Bronchial epithelial cell (primary cell): ENCODE measurements at regions not wholly inside any gene's neighbourhood (a gene's known extent, or its start where the extent isn't known, plus 50 kb on each side); places are given as distances from the start of the nearest gene placed in this dataset.
"Not testable (repeated sequence)": the region's sequence is repeated elsewhere in the genome, so short reads cannot be mapped to it uniquely, and the experiment has no call there.

Experiments
- DNase-seq: peaks from one replicate; pipeline ENCODE4 v3.0.0-alpha.2; 2010; ENCODE audit warnings: low read depth
- FAIRE-seq: peaks from 2 replicates; lab custom pipeline; 2011; peaks lifted over from hg19 to GRCh38; lab: Jason Lieb, UNC
- H3K27me3 ChIP-seq: 2 replicates; pipeline ENCODE4 v1.5.1; 2011; ENCODE audit warnings: low read length; ENCODE audit not compliant: control insufficient read depth, insufficient read depth
- H3K36me3 ChIP-seq: 2 replicates; pipeline ENCODE4 v1.5.1; 2011; ENCODE audit warnings: low read length; ENCODE audit not compliant: control insufficient read depth, insufficient read depth
- H3K4me3 ChIP-seq: 2 replicates; pipeline ENCODE4 v1.5.1; 2011; ENCODE audit warnings: mild to moderate bottlenecking, low read depth, low read length, control low read depth
- TF ChIP-seq, protein P1 (sequence below): IDR thresholded peaks from 2 replicates; pipeline ENCODE4 v1.5.1; 2011; ENCODE audit warnings: mild to moderate bottlenecking, moderate library complexity, low read length, control low read depth, inconsistent platforms; ENCODE audit not compliant: insufficient read depth, severe bottlenecking

DNA sequence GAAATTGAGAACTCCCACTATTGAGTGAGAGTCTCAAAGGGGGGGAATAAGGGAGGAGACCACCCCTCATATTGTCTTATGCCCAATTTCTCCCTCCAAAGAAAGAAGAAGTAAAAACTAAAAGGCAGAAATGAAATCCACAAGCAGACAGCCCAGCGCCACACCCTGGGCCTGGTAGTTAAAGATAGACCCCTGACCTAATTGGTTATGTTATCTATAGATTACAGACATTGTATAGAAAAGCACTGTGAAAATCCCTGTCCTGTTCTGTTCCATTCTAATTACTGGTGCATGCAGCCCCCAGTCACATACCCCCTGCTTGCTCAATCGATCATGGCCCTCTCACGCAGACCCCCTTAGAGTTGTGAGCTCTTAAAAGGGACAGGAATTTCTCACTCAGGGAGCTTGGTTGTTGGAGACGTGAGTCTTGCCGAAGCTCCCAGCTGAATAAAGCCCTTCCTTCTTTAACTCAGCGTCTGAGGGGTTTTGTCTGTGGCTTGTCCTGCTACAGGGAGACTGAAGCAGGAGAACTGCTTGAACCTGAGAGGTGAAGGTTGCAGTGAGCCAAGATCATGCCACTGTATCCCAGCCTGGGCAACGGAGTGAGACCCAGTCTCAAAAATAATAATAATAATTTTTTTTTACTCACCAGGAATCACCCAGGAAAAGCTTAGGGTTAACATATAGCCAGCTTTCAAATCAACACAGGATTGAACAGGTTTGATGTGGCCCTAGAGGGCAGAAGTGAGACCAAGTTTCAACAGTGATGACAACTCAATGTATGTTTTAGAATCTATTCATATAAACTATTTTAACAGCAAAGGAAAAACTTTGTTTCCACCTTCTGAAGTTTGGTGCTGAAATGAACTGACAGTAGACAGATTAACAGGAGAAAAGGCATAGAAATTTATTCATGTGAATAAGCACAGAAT, 181.4 kb upstream of the NDUFV2 start:
- H3K27me3 ChIP-seq, H3K4me3 ChIP-seq, H3K36me3 ChIP-seq, FAIRE-seq: not testable (repeated sequence)
- TF ChIP-seq, protein P1, sequence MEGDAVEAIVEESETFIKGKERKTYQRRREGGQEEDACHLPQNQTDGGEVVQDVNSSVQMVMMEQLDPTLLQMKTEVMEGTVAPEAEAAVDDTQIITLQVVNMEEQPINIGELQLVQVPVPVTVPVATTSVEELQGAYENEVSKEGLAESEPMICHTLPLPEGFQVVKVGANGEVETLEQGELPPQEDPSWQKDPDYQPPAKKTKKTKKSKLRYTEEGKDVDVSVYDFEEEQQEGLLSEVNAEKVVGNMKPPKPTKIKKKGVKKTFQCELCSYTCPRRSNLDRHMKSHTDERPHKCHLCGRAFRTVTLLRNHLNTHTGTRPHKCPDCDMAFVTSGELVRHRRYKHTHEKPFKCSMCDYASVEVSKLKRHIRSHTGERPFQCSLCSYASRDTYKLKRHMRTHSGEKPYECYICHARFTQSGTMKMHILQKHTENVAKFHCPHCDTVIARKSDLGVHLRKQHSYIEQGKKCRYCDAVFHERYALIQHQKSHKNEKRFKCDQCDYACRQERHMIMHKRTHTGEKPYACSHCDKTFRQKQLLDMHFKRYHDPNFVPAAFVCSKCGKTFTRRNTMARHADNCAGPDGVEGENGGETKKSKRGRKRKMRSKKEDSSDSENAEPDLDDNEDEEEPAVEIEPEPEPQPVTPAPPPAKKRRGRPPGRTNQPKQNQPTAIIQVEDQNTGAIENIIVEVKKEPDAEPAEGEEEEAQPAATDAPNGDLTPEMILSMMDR = peak; percentile 12
- peak; percentile 31 for DNase-seq

DNA sequence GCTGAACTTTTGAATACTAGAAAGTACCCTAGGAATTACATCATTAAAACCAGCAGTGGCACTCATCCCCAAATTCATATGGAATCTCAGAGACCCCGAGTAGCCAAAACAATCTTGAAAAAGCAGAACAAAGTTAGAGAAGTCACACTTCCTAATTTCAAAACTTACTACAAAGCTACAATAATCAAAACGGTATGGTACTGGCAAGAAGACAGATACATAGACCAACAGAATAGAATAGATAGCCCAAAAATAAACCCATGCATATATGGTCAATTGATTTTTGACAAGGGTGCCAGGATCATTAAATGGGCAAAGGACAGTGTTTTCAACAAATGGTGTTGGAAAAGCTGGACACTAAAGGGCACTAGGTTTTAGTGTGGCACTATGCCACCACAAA, 176.0 kb upstream of the NDUFV2 start:
- FAIRE-seq = no peak
- H3K4me3 ChIP-seq = no peak overlapping the region
- TF ChIP-seq, protein P1 = no peak

DNA sequence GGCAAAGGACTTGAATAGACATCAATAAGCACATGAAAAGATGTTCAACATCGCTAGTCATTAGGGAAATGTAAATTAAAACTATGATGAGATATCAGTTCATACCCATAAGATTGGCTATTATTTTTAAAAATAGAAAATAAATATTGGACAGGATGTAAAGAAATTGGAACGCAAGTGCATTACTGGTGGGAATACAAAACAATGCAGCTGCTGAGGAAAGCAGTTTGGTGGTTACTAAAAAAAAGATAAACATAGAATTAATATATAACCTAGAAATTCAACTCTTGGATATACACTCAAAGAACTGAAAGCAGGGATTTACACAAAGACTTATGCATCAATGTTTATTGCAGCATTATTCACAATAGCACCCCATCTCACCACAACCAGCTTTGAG, 174.5 kb upstream of the NDUFV2 start:
- Histone ChIP-seq H3K36me3 (no peaks in the 10 kb centered on the region), H3K4me3 (no peak overlapping the region), H3K27me3 (no peaks in the 10 kb centered on the region)
- DNase-seq (no peak), FAIRE-seq (no peak)
- TF ChIP-seq, protein P1 = no peak

More for the DNA sequence above, 176.0 kb upstream of the NDUFV2 start:
- no peak for DNase-seq
- no peaks in the 10 kb centered on the region for H3K27me3 ChIP-seq
- H3K36me3 ChIP-seq = no peaks in the 10 kb centered on the region

DNA sequence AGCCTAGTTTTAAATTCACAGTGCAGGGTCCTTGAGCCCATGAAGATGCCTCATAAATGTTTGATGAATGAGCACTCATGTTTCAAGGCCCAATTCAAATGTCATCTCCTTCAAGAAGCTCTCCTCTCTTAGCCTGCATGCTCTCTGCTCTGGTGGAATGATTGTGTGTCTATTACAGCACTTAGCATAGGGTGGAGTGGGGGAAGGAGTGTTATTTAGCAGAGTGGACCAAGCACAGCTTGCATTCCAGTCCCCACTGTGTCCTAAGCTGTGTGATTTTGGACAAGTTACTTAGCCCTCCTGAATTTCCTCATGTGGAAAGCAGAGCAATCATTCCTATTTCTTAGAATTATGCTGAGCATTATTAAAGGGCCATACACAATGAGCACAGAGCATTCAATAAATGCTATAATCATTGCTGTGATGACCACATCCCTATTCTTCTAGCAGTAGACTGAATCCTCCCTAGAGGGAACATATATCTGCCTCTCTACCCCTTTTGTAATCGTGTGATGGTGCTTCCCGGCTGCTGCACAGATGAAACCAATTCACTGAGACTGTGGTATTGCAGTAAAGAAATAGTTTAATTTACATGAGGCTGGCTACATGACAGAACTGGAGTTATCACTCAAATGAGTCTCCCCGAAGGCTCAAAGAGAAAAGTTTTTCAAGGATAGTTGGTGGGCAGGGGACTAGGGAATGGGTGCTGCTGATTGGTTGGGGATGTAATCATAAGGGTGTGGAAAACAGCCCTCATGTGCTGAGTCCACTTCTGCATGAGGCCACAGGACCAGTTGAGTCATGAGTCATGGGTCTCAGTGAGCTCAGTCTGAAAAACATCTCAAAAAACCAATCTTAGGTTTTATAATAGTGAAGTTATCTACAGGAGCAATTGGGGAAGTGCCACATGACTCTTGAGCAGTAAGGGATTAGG, 173.4 kb upstream of the NDUFV2 start:
- no peaks in the 10 kb centered on the region for H3K27me3 ChIP-seq
- no peak overlapping the region for H3K4me3 ChIP-seq
- no peaks in the 10 kb centered on the region for H3K36me3 ChIP-seq
- no peak for FAIRE-seq
- TF ChIP-seq, protein P1 = no peak
- DNase-seq = no peak

DNA sequence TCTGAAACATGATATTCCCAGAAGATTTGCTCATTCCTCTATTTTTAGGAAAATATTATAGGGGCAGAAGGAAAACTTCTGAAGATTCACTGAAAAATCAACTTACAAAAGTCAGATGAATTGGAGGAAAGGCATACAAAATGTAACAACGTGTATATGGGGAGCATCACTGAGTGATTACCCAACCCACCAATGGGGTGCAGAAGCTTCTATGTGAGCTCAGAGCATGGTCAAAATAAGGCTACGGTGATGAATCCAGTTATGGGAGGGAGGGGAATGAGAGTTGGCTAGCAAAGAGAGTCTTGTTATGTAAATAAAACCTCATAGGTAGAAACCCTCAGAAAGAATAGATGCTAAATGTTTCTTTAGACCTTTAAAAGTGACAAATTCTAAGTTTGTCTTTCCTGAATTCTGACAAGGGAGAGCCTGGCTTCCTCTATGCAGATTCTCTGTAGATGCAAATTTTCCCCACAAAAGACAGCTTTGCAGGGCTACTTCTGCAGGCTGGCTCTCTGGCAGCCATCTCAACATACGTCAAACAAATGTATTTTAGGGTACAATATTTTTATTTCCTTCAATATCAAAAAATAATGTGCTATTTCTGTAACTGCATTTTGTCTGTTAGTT, 171.4 kb upstream of the NDUFV2 start:
- no peak overlapping the region for H3K4me3 ChIP-seq
- H3K27me3 ChIP-seq = no peaks in the 10 kb centered on the region
- H3K36me3 ChIP-seq = no peaks in the 10 kb centered on the region
- DNase-seq (no peak), FAIRE-seq (no peak)
- TF ChIP-seq, protein P1 = no peak
